ENCODE measurements at regions not wholly inside any gene's neighbourhood (a gene's known extent, or its start where the extent isn't known, plus 50 kb on each side); places are given as distances from the start of the nearest gene placed in this dataset.

DNA sequence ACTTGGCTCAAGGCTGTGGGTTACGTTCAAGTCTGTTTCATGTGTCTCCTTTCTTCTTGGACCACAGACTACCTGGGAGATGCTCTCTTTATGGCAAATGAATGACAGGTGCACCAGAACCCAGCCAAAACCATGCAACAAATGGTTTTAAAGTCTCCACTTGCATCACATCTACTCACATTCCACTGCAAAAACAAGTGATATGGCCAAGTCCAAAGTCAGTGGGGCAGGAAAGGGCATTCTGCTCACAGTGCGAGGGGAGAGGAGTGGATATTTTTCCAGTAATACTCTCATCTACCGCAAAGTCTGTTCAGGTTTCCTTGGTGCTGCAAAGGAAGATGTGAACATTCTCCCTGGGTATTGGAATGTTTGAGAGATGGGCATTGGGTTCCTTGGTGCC, 120.5 kb downstream of the UCHL1 start:
- no TSS peak for BruUV-seq (replicated peaks)

More for the DNA sequence above, 120.5 kb downstream of the UCHL1 start:
- RAD21 ChIA-PET (ENCODE audit: unreplicated experiment): no interaction called here
- no peak overlapping the region for H3K9ac ChIP-seq (ENCODE audit: control insufficient read depth, insufficient read depth, low read length)
- ATAC-seq: no peak
- no peaks in the 10 kb centered on the region; a peak in 1 of 4 replicates for H3K27me3 ChIP-seq (replicated peaks in 1 of 2; ENCODE audit: control insufficient read depth in 2 of 2, insufficient read depth in 2 of 2, low read length in 1 of 2)
- intact Hi-C loops (cut with micrococcal nuclease; ENCODE audit: unreplicated experiment) (no loop called here), in situ Hi-C loops (cut with MboI) (no loop called here)
- H3K9me3 ChIP-seq (replicated peaks; ENCODE audit: control insufficient read depth, insufficient read depth, low read length): no peaks in the 10 kb centered on the region; the same call in 2 of the 3 replicates
- CTCF ChIA-PET: no interaction called here
- SMC1A ChIA-PET (ENCODE audit: uncharacterized antibody, unreplicated experiment): no interaction called here
- 54% methylated on average over 3 of the region's 3 CpGs for WGBS (ENCODE audit: insufficient coverage, insufficient replicate concordance, low lambda C conversion rate, missing lambda C conversion rate)
- H3K4me1 ChIP-seq (ENCODE audit: control insufficient read depth, insufficient read depth, low read length): no peaks in the 10 kb centered on the region
- H2AFZ ChIP-seq (ENCODE audit: control insufficient read depth, low read depth, low read length): no peak overlapping the region
- H3K36me3 ChIP-seq (ENCODE audit: control insufficient read depth in 2 of 2, insufficient read depth in 2 of 2, low read length in 1 of 2): no peaks in the 10 kb centered on the region
- no peak overlapping the region for H3K4me2 ChIP-seq (ENCODE audit: control insufficient read depth, insufficient read depth)
- no peak overlapping the region for H3K27ac ChIP-seq (ENCODE audit: control insufficient read depth, insufficient read depth)
- no peaks in the 10 kb centered on the region for H3K79me2 ChIP-seq (ENCODE audit: control insufficient read depth, insufficient read depth, low read length)
- H3K4me3 ChIP-seq: no peak overlapping the region
- POLR2A ChIA-PET: no interaction called here
- no peaks in the 10 kb centered on the region for H4K20me1 ChIP-seq (ENCODE audit: control insufficient read depth, insufficient read depth)
- TF ChIP-seq HDAC6 (IDR thresholded peaks at IDR 0.05; ENCODE audit: unreplicated experiment): no peak
- TF ChIP-seq SMAD5 (IDR thresholded peaks at IDR 0.05; ENCODE audit: low read depth): no peak
- no peak for TF ChIP-seq KLF5 (IDR thresholded peaks at IDR 0.05; ENCODE audit: partially characterized antibody)
- TF ChIP-seq, protein P1, sequence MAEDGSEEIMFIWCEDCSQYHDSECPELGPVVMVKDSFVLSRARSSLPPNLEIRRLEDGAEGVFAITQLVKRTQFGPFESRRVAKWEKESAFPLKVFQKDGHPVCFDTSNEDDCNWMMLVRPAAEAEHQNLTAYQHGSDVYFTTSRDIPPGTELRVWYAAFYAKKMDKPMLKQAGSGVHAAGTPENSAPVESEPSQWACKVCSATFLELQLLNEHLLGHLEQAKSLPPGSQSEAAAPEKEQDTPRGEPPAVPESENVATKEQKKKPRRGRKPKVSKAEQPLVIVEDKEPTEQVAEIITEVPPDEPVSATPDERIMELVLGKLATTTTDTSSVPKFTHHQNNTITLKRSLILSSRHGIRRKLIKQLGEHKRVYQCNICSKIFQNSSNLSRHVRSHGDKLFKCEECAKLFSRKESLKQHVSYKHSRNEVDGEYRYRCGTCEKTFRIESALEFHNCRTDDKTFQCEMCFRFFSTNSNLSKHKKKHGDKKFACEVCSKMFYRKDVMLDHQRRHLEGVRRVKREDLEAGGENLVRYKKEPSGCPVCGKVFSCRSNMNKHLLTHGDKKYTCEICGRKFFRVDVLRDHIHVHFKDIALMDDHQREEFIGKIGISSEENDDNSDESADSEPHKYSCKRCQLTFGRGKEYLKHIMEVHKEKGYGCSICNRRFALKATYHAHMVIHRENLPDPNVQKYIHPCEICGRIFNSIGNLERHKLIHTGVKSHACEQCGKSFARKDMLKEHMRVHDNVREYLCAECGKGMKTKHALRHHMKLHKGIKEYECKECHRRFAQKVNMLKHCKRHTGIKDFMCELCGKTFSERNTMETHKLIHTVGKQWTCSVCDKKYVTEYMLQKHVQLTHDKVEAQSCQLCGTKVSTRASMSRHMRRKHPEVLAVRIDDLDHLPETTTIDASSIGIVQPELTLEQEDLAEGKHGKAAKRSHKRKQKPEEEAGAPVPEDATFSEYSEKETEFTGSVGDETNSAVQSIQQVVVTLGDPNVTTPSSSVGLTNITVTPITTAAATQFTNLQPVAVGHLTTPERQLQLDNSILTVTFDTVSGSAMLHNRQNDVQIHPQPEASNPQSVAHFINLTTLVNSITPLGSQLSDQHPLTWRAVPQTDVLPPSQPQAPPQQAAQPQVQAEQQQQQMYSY (CRISPR knock-in tag; IDR thresholded peaks at IDR 0.05): no peak
- TF ChIP-seq SUZ12 (IDR thresholded peaks at IDR 0.05; ENCODE audit: unreplicated experiment): no peak
- no peak for TF ChIP-seq NFXL1 (IDR thresholded peaks at IDR 0.05; ENCODE audit: borderline replicate concordance)
- TF ChIP-seq NR2C1 (IDR thresholded peaks at IDR 0.05): no peak
- no peak for TF ChIP-seq ETV6 (conservative IDR thresholded peaks at IDR 0.05 in 1 of 2, IDR thresholded peaks at IDR 0.05 in 1 of 2; ENCODE audit: borderline replicate concordance in 1 of 2, low read depth in 1 of 2)
- TF ChIP-seq MXI1 (IDR thresholded peaks at IDR 0.05; ENCODE audit: low read depth, low read length): no peak
- TF ChIP-seq TARDBP (IDR thresholded peaks at IDR 0.05; ENCODE audit: borderline replicate concordance): no peak
- no peak for TF ChIP-seq JUND (IDR thresholded peaks at IDR 0.05; ENCODE audit: low read depth, low read length)
- no peak for TF ChIP-seq FOXM1 (IDR thresholded peaks at IDR 0.05; ENCODE audit: low read depth, low read length)
- TF ChIP-seq CEBPB (IDR thresholded peaks at IDR 0.05; ENCODE audit: borderline replicate concordance in 1 of 2, low read depth in 2 of 2, low read length in 2 of 2): no peak
- TF ChIP-seq CREM (IDR thresholded peaks at IDR 0.05; ENCODE audit: low read depth): no peak
- no peak for TF ChIP-seq DPF2 (IDR thresholded peaks at IDR 0.05)
- no peak for TF ChIP-seq PKNOX1 (IDR thresholded peaks at IDR 0.05)
- no peak for TF ChIP-seq CREB1 (IDR thresholded peaks at IDR 0.05; ENCODE audit: low read depth)
- no peak for TF ChIP-seq SMAD1 (IDR thresholded peaks at IDR 0.05; ENCODE audit: low read depth, partially characterized antibody)
- no peak for TF ChIP-seq SIN3A (IDR thresholded peaks at IDR 0.05; ENCODE audit: low read depth, low read length)
- TF ChIP-seq ZSCAN29 (IDR thresholded peaks at IDR 0.05): no peak
- no peak for FAIRE-seq
- no peak for DNase-seq (ENCODE audit: low read depth, low spot score)
